ENCODE measurements at regions not wholly inside any gene's neighbourhood (a gene's known extent, or its start where the extent isn't known, plus 50 kb on each side); places are given as distances from the start of the nearest gene placed in this dataset.

DNA sequence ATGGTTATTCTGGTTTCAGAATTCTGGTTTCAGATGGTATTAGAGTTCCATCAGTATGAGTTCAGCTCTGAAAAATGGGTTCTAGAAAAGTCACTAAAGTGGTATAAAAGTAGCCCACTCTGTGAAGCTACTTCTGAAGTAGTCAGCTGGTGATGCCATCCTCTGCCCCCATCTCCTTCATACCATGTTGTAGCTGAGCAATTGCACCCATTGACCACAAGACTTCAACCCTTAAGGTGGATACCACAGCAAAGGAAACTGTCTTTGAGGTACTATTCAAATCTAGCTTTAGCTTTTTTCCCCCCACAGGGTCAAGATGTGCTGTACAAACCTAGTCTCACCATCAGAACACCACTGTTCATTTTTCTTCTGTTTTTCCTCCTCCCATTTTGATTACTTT, 444.9 kb downstream of the DMAC1 start (continued):
- no peak for TF ChIP-seq FOXM1 (IDR thresholded peaks at IDR 0.05; ENCODE audit: low read depth)

- CTCF ChIA-PET: no interaction called here
- Histone ChIP-seq H3K4me1 (ENCODE audit: control insufficient read depth in 1 of 2, insufficient read depth in 2 of 2, low read depth in 1 of 2, low read length in 1 of 2) (no peaks in the 10 kb centered on the region), H3K4me2 (no peak overlapping the region), H4K20me1 (ENCODE audit: insufficient read depth) (no peaks in the 10 kb centered on the region), H3K27ac (ENCODE audit: low read depth in 2 of 2, low read length in 1 of 2) (no peak overlapping the region), H3K9me3 (no peaks in the 10 kb centered on the region), H3K27me3 (ENCODE audit: insufficient read depth) (no peaks in the 10 kb centered on the region), H3K9ac (no peak overlapping the region), H2AFZ (ENCODE audit: low read depth) (no peak overlapping the region), H3K36me3 (replicated peaks in 1 of 2; ENCODE audit: control insufficient read depth in 1 of 2, insufficient read depth in 2 of 2, low read length in 1 of 2) (no peaks in the 10 kb centered on the region), H3K79me2 (ENCODE audit: insufficient read depth) (no peaks in the 10 kb centered on the region), H3K9me2 (no peaks in the 10 kb centered on the region), H3K4me3 (ENCODE audit: low read depth in 2 of 2, low read length in 1 of 2) (no peak overlapping the region), H3F3A (replicated peaks; ENCODE audit: insufficient read depth) (no peaks in the 10 kb centered on the region)
- no peak for TF ChIP-seq RFX5 (IDR thresholded peaks at IDR 0.05; ENCODE audit: low read length)
- TF ChIP-seq MEF2A (IDR thresholded peaks at IDR 0.05; ENCODE audit: borderline replicate concordance, low read depth): no peak
- no peak for TF ChIP-seq GABPA (IDR thresholded peaks at IDR 0.05; ENCODE audit: low read depth)
- TF ChIP-seq RXRA (IDR thresholded peaks at IDR 0.05; ENCODE audit: borderline replicate concordance, low read depth): no peak
- no peak for TF ChIP-seq TCF12 (IDR thresholded peaks at IDR 0.05)
- TF ChIP-seq FOXM1 (IDR thresholded peaks at IDR 0.05; ENCODE audit: low read depth): no peak
- TF ChIP-seq RCOR1 (IDR thresholded peaks at IDR 0.05; ENCODE audit: low read length): no peak
- no peak for TF ChIP-seq IRF3 (IDR thresholded peaks at IDR 0.05; ENCODE audit: low read depth, low read length)
- no peak for TF ChIP-seq ELF1 (IDR thresholded peaks at IDR 0.05)
- TF ChIP-seq USF1 (IDR thresholded peaks at IDR 0.05; ENCODE audit: borderline replicate concordance, low read depth): no peak
- DNase-seq: no peak
- POLR2A ChIA-PET: no interaction called here
Measured at GRCh38 chr9:7348692-7349091, 450.9 kb downstream of the DMAC1 start.

- Histone ChIP-seq H3K9ac (no peak overlapping the region), H3K79me2 (ENCODE audit: insufficient read depth) (no peaks in the 10 kb centered on the region), H4K20me1 (ENCODE audit: insufficient read depth) (no peaks in the 10 kb centered on the region), H3K27me3 (ENCODE audit: insufficient read depth) (no peaks in the 10 kb centered on the region), H3K9me2 (no peaks in the 10 kb centered on the region), H2AFZ (ENCODE audit: low read depth) (no peak overlapping the region), H3K27ac (ENCODE audit: low read depth in 2 of 2, low read length in 1 of 2) (no peak overlapping the region), H3K9me3 (no peaks in the 10 kb centered on the region), H3K36me3 (replicated peaks in 1 of 2; ENCODE audit: control insufficient read depth in 1 of 2, insufficient read depth in 2 of 2, low read length in 1 of 2) (no peaks in the 10 kb centered on the region), H3K4me1 (ENCODE audit: control insufficient read depth in 1 of 2, insufficient read depth in 2 of 2, low read depth in 1 of 2, low read length in 1 of 2) (no peaks in the 10 kb centered on the region), H3K4me2 (no peak overlapping the region), H3K4me3 (ENCODE audit: low read depth in 2 of 2, low read length in 1 of 2) (no peak overlapping the region), H3F3A (replicated peaks; ENCODE audit: insufficient read depth) (no peaks in the 10 kb centered on the region)
- no peak for DNase-seq
- WGBS (ENCODE audit: low lambda C conversion rate): 50% methylated on average over 4 of the region's 4 CpGs
- POLR2A ChIA-PET: no interaction called here
- CTCF ChIA-PET: interaction anchor here (1.2 to 1.5 kb wide), 2 partner anchors 16 to 438 kb away, joined by 4 to 5 read pairs; no protein-coding TSS in a partner anchor
- TF ChIP-seq RAD21 (IDR thresholded peaks at IDR 0.05; ENCODE audit: low read length) (no peak), RFX5 (IDR thresholded peaks at IDR 0.05; ENCODE audit: low read length) (no peak), FOSL2 (IDR thresholded peaks at IDR 0.05; ENCODE audit: borderline replicate concordance, low read depth) (no peak), NFIC (IDR thresholded peaks at IDR 0.05; ENCODE audit: borderline replicate concordance) (no peak), EZH2phosphoT487 (IDR thresholded peaks at IDR 0.05; ENCODE audit: borderline replicate concordance, low read depth) (no peak), TEAD4 (IDR thresholded peaks at IDR 0.05; ENCODE audit: borderline replicate concordance, insufficient read depth) (no peak), USF2 (IDR thresholded peaks at IDR 0.05; ENCODE audit: borderline replicate concordance, low read depth, low read length) (no peak), USF1 (IDR thresholded peaks at IDR 0.05; ENCODE audit: borderline replicate concordance, low read depth) (no peak), TAF1 (IDR thresholded peaks at IDR 0.05; ENCODE audit: borderline replicate concordance, low read depth, low read length) (no peak), TCF12 (IDR thresholded peaks at IDR 0.05) (no peak), NRF1 (IDR thresholded peaks at IDR 0.05; ENCODE audit: low read depth, low read length) (no peak), MEF2A (IDR thresholded peaks at IDR 0.05; ENCODE audit: borderline replicate concordance, low read depth) (no peak), SIN3A (IDR thresholded peaks at IDR 0.05; ENCODE audit: borderline replicate concordance, low read depth, low read length) (no peak)
- TF ChIP-seq, protein P1, sequence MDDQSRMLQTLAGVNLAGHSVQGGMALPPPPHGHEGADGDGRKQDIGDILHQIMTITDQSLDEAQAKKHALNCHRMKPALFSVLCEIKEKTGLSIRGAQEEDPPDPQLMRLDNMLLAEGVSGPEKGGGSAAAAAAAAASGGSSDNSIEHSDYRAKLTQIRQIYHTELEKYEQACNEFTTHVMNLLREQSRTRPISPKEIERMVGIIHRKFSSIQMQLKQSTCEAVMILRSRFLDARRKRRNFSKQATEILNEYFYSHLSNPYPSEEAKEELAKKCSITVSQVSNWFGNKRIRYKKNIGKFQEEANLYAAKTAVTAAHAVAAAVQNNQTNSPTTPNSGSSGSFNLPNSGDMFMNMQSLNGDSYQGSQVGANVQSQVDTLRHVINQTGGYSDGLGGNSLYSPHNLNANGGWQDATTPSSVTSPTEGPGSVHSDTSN (IDR thresholded peaks at IDR 0.05): no peak
- TF ChIP-seq, protein P2, sequence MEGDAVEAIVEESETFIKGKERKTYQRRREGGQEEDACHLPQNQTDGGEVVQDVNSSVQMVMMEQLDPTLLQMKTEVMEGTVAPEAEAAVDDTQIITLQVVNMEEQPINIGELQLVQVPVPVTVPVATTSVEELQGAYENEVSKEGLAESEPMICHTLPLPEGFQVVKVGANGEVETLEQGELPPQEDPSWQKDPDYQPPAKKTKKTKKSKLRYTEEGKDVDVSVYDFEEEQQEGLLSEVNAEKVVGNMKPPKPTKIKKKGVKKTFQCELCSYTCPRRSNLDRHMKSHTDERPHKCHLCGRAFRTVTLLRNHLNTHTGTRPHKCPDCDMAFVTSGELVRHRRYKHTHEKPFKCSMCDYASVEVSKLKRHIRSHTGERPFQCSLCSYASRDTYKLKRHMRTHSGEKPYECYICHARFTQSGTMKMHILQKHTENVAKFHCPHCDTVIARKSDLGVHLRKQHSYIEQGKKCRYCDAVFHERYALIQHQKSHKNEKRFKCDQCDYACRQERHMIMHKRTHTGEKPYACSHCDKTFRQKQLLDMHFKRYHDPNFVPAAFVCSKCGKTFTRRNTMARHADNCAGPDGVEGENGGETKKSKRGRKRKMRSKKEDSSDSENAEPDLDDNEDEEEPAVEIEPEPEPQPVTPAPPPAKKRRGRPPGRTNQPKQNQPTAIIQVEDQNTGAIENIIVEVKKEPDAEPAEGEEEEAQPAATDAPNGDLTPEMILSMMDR (IDR thresholded peaks at IDR 0.05): no peak
Measured at GRCh38 chr9:7347556-7347955, 452.0 kb downstream of the DMAC1 start.

Measured in SK-N-SH (cell line).